HEK293 (cell line): ENCODE measurements at regions not wholly inside any gene's neighbourhood (a gene's known extent, or its start where the extent isn't known, plus 50 kb on each side); places are given as distances from the start of the nearest gene placed in this dataset.

Source experiments
- CTCF ChIA-PET: fragments of 350-600 bp; formaldehyde crosslinking; extraction: SDS; loops from one replicate; lab custom pipeline; 2021; ENCODE audit warnings: antibody characterized with exemption; lab: Yijun Ruan, JAX
- POLR2A ChIA-PET: fragments of 300-600 bp; formaldehyde crosslinking; extraction: SDS; loops from one replicate; lab custom pipeline; 2020; ENCODE audit warnings: antibody characterized with exemption, inconsistent platforms; lab: Yijun Ruan, JAX
- H3K27ac ChIP-seq: fragments of 200-500 bp; sonication (Bioruptor generic); 2 replicates; pipeline ENCODE4 v1.5.1; 2014; ENCODE audit warnings: low read depth, low read length, control low read depth, inconsistent platforms; ENCODE audit errors: extremely low read depth
- H3K36me3 ChIP-seq, 2 experiments: fragments of 200-500 bp in 1 of 2; sonication (Bioruptor generic) in 1 of 2; 1 replicate in 1 of 2; 2 replicates in 1 of 2; pipeline ENCODE4 v1.5.1; 2014 to 2017; ENCODE audit warnings: inconsistent platforms in 2 of 2, low read length in 2 of 2; ENCODE audit not compliant: control insufficient read depth in 2 of 2, insufficient read depth in 1 of 2
- H3K4me1 ChIP-seq: fragments of 200-500 bp; sonication (Bioruptor generic); 2 replicates; pipeline ENCODE4 v1.5.1; 2014; ENCODE audit warnings: mild to moderate bottlenecking, low read length, inconsistent platforms; ENCODE audit not compliant: control insufficient read depth, insufficient read depth
- H3K4me3 ChIP-seq: 2 replicates; pipeline ENCODE4 v1.5.1; 2011; ENCODE audit warnings: low read depth, mild to moderate bottlenecking, control low read depth, low read length, moderate library complexity
- H3K9me3 ChIP-seq: fragments of 200-500 bp; sonication (Bioruptor generic); 2 replicates; pipeline ENCODE4 v1.5.1; 2014; ENCODE audit warnings: low read depth, low read length, inconsistent platforms; ENCODE audit not compliant: control insufficient read depth, insufficient read depth
- EGR2 ChIP-seq: fragments of 450-650 bp; formaldehyde crosslinking; IDR thresholded peaks from 2 replicates; pipeline ENCODE4 v1.5.1; 2016; ENCODE audit warnings: low read depth, missing biosample characterization, missing genetic modification characterization
- GLI2 ChIP-seq: fragments of 450-650 bp; formaldehyde crosslinking; IDR thresholded peaks from 2 replicates; pipeline ENCODE4; 2017; ENCODE audit warnings: missing biosample characterization, missing genetic modification characterization, low read depth, borderline replicate concordance
- GLIS2 ChIP-seq: fragments of 450-650 bp; formaldehyde crosslinking; IDR thresholded peaks from 2 replicates; pipeline ENCODE4 v1.5.1; 2016; ENCODE audit warnings: missing biosample characterization, missing genetic modification characterization
- RBAK ChIP-seq: fragments of 450-650 bp; formaldehyde crosslinking; IDR thresholded peaks from 2 replicates; pipeline ENCODE4 v1.5.1; 2016; ENCODE audit warnings: missing biosample characterization, missing genetic modification characterization
- SCRT1 ChIP-seq: fragments of 450-650 bp; formaldehyde crosslinking; IDR thresholded peaks from 2 replicates; pipeline ENCODE4 v1.5.1; 2016; ENCODE audit warnings: missing biosample characterization, missing genetic modification characterization, borderline replicate concordance
- SETDB1 ChIP-seq: IDR thresholded peaks from one replicate; pipeline ENCODE4 v1.6.1; 2017; ENCODE audit warnings: mild to moderate bottlenecking, low read length, moderate library complexity, mixed read lengths; ENCODE audit not compliant: insufficient read length
- ZBTB11 ChIP-seq: fragments of 450-650 bp; formaldehyde crosslinking; conservative IDR thresholded peaks from 2 replicates; pipeline ENCODE4 v1.5.1; 2016; ENCODE audit warnings: low read depth, missing biosample characterization, missing genetic modification characterization
- ZFP3 ChIP-seq: fragments of 450-650 bp; formaldehyde crosslinking; IDR thresholded peaks from 2 replicates; pipeline ENCODE4 v1.5.1; 2016; ENCODE audit warnings: low read depth, missing biosample characterization, missing genetic modification characterization
- ZNF223 ChIP-seq: fragments of 450-650 bp; formaldehyde crosslinking; IDR thresholded peaks from 2 replicates; pipeline ENCODE4 v1.5.1; 2016; ENCODE audit warnings: missing biosample characterization, missing genetic modification characterization
- ZNF248 ChIP-seq: fragments of 450-650 bp; formaldehyde crosslinking; IDR thresholded peaks from 2 replicates; pipeline ENCODE4 v1.5.1; 2017; ENCODE audit warnings: missing biosample characterization, missing genetic modification characterization
- ZNF426 ChIP-seq: fragments of 450-650 bp; formaldehyde crosslinking; IDR thresholded peaks from 2 replicates; pipeline ENCODE4 v1.5.1; 2017; ENCODE audit warnings: missing biosample characterization, missing genetic modification characterization, mild to moderate bottlenecking, inconsistent platforms, moderate library complexity
- ZNF514 ChIP-seq: fragments of 450-650 bp; formaldehyde crosslinking; IDR thresholded peaks from 2 replicates; pipeline ENCODE4 v1.5.1; 2016; ENCODE audit warnings: missing biosample characterization, missing genetic modification characterization
- ZNF585B ChIP-seq: fragments of 450-650 bp; formaldehyde crosslinking; IDR thresholded peaks from 2 replicates; pipeline ENCODE4 v1.5.1; 2016; ENCODE audit warnings: missing biosample characterization, missing genetic modification characterization
- ZNF629 ChIP-seq: fragments of 450-650 bp; formaldehyde crosslinking; IDR thresholded peaks from 2 replicates; pipeline ENCODE4 v1.5.1; 2017; ENCODE audit warnings: missing biosample characterization, missing genetic modification characterization
- ZNF658 ChIP-seq: fragments of 450-650 bp; formaldehyde crosslinking; IDR thresholded peaks from 2 replicates; pipeline ENCODE4; 2016; ENCODE audit warnings: missing biosample characterization, missing genetic modification characterization
- ZNF707 ChIP-seq: fragments of 450-650 bp; formaldehyde crosslinking; IDR thresholded peaks from 2 replicates; pipeline ENCODE4 v1.5.1; 2016; ENCODE audit warnings: missing biosample characterization, missing genetic modification characterization
- ZSCAN23 ChIP-seq: fragments of 450-650 bp; formaldehyde crosslinking; IDR thresholded peaks from 2 replicates; pipeline ENCODE4 v1.5.1; 2016; ENCODE audit warnings: missing biosample characterization, missing genetic modification characterization
- TF ChIP-seq, protein P1 (sequence below): fragments of 450-650 bp; IDR thresholded peaks from 2 replicates; pipeline ENCODE4 v1.5.1; 2018; ENCODE audit warnings: missing biosample characterization, missing genetic modification characterization
- TF ChIP-seq, protein P2 (sequence below): fragments of 450-650 bp; formaldehyde crosslinking; IDR thresholded peaks from 2 replicates; pipeline ENCODE4 v1.5.1; 2016; ENCODE audit warnings: missing biosample characterization, missing genetic modification characterization

GRCh38 chr5:17438027-17438426 lies 60.0 kb upstream of the TAF11L2 start:
- H3K9me3 ChIP-seq: no peaks in the 10 kb centered on the region
- no peak overlapping the region for H3K4me3 ChIP-seq
- ChIA-PET POLR2A (no interaction called here), CTCF (no interaction called here)
- H3K36me3 ChIP-seq: no peaks in the 10 kb centered on the region
- TF ChIP-seq ZBTB11: no peak
- no peak for TF ChIP-seq ZNF248 (tag by site-specific recombination)
- TF ChIP-seq ZNF658 (tag by site-specific recombination): no peak
- TF ChIP-seq ZNF585B (tag by site-specific recombination): no peak
- TF ChIP-seq GLIS2 (tag by site-specific recombination): no peak
- TF ChIP-seq, protein P1, sequence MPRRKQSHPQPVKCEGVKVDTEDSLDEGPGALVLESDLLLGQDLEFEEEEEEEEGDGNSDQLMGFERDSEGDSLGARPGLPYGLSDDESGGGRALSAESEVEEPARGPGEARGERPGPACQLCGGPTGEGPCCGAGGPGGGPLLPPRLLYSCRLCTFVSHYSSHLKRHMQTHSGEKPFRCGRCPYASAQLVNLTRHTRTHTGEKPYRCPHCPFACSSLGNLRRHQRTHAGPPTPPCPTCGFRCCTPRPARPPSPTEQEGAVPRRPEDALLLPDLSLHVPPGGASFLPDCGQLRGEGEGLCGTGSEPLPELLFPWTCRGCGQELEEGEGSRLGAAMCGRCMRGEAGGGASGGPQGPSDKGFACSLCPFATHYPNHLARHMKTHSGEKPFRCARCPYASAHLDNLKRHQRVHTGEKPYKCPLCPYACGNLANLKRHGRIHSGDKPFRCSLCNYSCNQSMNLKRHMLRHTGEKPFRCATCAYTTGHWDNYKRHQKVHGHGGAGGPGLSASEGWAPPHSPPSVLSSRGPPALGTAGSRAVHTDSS: no peak
- TF ChIP-seq ZNF426 (tag by site-specific recombination): no peak
- TF ChIP-seq ZNF514: no peak
- TF ChIP-seq, protein P2, sequence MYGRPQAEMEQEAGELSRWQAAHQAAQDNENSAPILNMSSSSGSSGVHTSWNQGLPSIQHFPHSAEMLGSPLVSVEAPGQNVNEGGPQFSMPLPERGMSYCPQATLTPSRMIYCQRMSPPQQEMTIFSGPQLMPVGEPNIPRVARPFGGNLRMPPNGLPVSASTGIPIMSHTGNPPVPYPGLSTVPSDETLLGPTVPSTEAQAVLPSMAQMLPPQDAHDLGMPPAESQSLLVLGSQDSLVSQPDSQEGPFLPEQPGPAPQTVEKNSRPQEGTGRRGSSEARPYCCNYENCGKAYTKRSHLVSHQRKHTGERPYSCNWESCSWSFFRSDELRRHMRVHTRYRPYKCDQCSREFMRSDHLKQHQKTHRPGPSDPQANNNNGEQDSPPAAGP (tag by site-specific recombination): no peak
- no peak for TF ChIP-seq RBAK (tag by site-specific recombination)
- no peak for TF ChIP-seq ZNF223 (tag by site-specific recombination)
- no peak for TF ChIP-seq SCRT1 (tag by site-specific recombination)
- no peak for TF ChIP-seq ZFP3 (tag by site-specific recombination)
- TF ChIP-seq ZNF707 (tag by site-specific recombination): no peak
- TF ChIP-seq EGR2 (tag by site-specific recombination): no peak
- TF ChIP-seq GLI2 (tag by site-specific recombination): no peak
- peaks cover 8% of the 10 kb centered on the region for H3K4me1 ChIP-seq
- no peak overlapping the region for H3K27ac ChIP-seq

- Histone ChIP-seq H3K27ac (no peak overlapping the region), H3K9me3 (no peaks in the 10 kb centered on the region), H3K4me3 (no peak overlapping the region), H3K4me1 (peaks cover 8% of the 10 kb centered on the region), H3K36me3 (no peaks in the 10 kb centered on the region)
- CTCF ChIA-PET: interaction anchor here (0.5 to 1.0 kb wide), 5 partner anchors 9 to 68 kb away, joined by 3 to 4 read pairs (median 3); no protein-coding TSS in a partner anchor
- POLR2A ChIA-PET: interaction anchor here (1.6 kb wide), 1 partner anchor 207 kb away, joined by 4 read pairs; no protein-coding TSS in a partner anchor
- TF ChIP-seq SETDB1: peak; percentile 73
- no peak for TF ChIP-seq ZNF629
- no peak for TF ChIP-seq ZSCAN23 (tag by site-specific recombination)
- TF ChIP-seq, all 188 proteins: peak for 1
Observed at GRCh38 chr5:17439956-17440355, 58.1 kb upstream of the TAF11L2 start.
